Stimulated activated CD4-positive, alpha-beta T cell treated with anti-CD3 and anti-CD28 coated beads, Interleukin-4, amount 100 ng/mL, for 48 hours (primary cell): ENCODE measurements at regions not wholly inside any gene's neighbourhood (a gene's known extent, or its start where the extent isn't known, plus 50 kb on each side); places are given as distances from the start of the nearest gene placed in this dataset.
"Not testable (repeated sequence)": the region's sequence is repeated elsewhere in the genome, so short reads cannot be mapped to it uniquely, and the experiment has no call there.

Experiments used
- DNase-seq, 2 donors: peaks; one replicate each; pipeline ENCODE4 v3.0.0-alpha.2; 2020; ENCODE audit warnings: low read depth in 2 of 2

DNA sequence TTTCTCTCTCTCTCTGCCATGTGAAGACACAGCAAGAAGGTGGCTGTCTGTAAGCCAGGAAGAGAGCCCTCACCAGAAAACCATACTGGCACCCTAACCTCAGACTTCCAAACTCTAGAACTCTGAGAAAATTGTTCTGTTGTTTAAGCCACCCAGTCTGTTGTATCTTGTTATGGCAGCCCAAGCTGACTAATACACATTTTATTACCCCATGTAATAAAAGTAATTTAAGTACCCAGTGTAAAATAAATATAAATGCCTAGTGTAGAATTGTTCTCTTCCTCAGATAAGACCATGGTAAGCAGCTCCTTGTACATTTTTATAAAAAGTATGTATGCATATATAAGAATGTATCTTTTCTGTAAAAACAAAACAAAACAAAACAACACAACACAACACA, 119.7 kb downstream of the DTL start:
- no peak for DNase-seq

GRCh38 chr1:212157252-212157651, 121.7 kb downstream of the DTL start:
- DNase-seq, result no peak

DNA sequence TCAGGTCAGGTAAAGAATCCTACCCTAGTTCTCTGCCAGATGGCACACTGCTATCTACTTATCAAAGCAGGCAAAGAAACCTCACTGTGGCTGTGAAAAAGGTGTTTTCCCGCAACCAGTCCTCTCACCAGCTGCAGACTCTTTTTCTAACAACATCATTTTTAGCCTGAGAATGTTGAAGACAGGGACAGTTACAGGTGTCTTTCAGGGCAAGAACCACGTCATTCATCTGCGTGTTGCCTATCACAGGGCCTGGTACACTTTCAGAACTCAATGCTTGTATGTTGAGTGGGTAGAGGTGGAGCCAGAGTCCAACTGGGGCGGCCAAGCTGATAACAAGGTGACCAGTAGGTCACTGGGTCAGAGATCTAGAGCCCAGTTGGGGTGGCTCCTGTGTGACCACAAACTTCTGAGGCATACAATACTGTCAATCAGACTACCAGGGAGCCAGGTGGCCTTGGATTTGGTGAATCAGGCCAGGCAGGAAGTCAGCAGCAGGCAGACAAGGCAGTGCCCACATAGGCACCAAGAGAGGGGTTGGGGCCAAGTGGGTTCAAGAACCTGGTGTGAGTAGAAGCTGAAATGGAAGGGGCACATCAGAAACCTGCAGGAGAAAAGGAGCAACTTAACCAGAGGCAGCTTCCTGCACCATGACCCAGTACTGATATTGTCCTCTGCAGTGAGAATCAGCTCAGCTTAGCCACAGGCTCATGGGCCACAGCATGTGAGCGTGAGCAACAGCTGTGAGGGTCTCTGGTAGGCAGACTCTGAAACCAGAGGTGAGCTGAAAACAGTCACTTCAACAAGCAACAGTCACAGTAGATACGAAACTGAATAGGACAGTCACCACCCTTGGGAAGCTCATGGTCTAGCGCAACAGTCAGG, 123.6 kb downstream of the DTL start:
- DNase-seq, result no peak

DNA sequence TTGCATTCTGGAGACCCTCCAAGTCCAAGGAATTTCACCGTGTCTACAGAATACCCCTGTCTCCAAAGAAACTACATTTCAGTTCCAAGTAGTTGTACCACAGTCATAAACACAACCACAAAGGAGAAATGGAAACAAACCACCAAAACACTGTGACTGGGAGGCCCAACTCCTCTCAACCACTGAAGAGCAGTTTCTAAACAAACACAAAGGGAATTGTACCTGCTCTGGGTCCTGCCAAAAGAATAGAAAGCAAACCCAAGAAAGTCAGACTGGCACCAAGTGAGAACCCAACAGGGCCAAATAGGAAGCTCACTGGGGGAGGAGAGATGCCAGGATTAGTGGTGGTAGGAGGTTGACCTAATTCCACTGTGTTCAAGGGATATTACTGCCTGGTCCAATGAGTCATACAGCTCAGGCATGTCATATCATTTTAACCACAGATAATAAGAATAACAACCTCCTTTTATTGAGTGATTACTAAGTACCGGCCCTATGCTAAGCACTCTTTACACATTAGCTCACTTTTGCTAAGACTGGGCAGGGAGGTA, 123.9 kb upstream of the PPP2R5A start:
- no peak for DNase-seq

GRCh38 chr1:212162635-212163034, 122.6 kb upstream of the PPP2R5A start:
- DNase-seq, result no peak

DNA sequence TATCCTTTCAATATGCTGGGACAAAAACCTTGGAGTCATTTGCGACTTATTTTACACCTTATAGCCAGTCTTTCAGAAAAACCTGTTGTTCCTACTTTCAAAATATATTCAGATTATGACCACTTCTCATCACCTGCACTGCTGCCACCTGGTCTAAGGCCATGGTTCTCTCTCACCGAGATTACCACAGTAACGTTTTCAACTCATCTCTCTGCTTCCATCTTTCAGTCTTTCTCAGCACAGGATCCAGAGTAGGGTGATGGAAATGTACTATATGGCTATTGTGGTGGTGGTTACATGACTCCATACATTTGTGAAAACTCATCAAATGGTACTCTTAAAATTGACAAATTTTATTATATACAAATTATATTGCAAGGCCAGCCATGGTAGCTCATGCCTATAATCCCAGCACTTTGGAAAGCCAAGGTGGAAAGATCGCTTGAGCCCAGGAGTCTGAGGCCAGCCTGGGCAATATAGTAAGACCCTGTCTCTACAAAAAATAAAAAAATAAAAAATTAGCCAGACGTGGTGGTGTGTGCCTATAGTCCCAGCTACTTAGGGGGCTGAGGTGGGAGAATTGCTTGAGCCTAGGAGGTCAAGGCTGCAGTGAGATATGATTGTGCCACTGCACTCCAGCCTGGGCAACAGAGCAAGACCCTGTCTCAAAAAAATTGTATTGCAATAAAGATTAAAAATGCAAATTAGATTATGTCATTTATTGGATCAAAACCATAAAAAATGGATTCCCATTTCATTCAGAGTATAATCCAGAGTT, 120.9 kb upstream of the PPP2R5A start:
- no peak for DNase-seq

- DNase-seq, result no peak
Measured at GRCh38 chr1:212166244-212166643, 119.0 kb upstream of the PPP2R5A start.

DNA sequence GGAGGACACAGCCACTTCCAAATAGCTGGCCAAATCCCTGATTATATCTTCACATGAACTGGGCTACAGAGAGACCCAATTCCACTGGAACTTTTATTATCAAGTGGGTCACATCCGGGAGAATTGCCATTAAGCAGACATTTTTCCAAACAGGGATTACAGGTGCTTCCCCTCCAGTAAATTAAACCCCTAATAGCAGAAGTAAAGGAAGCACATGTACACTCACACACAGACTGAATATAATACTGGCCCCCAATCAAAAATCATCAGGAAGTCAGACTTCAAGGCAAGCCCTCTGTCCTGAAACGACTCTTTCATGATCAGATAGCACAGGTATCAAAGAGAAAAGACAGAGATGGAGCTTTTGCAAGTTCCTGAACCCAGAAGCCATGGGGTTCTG, 118.6 kb upstream of the PPP2R5A start:
- no peak for DNase-seq

- no peak for DNase-seq
Measured at GRCh38 chr1:212167098-212167497, 118.1 kb upstream of the PPP2R5A start.

DNA sequence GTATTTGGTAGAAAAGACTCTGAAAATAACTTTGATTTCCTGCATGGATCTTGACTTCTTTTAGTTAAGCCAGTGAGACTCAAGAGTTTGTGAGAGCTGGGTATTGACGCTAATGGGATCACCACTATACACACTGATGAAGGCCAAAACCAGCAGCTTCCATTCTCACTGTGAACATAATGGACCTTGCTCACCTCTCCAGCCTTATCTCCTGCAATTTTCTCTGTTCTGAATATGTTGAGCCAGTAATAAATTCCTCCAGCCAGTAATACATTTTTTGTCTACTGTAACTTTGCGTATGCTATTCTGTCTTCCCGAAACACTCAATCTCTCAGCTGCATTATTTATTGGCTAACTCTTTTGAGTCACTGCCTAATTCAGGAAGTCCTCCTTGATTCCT, 111.6 kb upstream of the PPP2R5A start:
- DNase-seq, result no peak

- DNase-seq, result not testable (repeated sequence)
Measured at GRCh38 chr1:212174295-212174694, 110.9 kb upstream of the PPP2R5A start.

DNA sequence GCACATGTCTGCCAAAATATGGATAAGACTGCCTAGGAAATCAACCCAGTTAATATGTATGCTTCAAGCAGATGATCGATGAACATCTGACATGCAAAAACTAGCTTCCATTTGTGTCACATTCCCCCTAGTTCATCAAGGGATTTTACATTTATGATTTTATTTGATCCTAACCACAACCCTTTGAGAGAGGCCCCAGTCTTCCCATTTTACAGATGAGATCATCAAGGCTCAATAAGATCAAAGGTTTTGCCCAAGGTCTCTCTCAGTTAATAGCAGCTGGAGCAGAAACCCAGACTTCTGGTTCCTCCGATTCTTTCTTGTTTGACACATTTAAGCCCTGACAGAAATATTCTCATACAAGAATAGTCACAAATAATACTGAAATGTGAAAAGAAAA, 107.7 kb upstream of the PPP2R5A start:
- DNase-seq, result no peak

DNA sequence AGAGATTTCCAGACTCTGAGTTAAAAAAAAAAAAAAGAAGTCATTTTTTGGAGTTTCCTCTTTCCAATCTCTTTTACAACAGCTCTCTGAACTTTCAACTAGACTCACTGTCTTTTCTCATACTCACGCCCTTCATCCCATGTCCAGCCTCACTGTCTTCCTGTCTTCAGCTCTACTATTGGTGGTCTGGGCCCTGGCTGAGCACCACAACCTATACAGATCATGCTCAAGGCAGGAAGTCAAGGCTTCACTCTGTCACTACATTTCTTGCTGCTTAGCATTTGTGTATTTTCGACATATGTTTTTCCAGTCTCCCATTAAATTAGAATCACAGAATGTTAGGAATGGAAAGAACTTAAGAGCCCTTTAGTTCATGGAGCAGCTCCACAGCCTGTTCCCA, 106.4 kb upstream of the PPP2R5A start:
- DNase-seq, result no peak

DNA sequence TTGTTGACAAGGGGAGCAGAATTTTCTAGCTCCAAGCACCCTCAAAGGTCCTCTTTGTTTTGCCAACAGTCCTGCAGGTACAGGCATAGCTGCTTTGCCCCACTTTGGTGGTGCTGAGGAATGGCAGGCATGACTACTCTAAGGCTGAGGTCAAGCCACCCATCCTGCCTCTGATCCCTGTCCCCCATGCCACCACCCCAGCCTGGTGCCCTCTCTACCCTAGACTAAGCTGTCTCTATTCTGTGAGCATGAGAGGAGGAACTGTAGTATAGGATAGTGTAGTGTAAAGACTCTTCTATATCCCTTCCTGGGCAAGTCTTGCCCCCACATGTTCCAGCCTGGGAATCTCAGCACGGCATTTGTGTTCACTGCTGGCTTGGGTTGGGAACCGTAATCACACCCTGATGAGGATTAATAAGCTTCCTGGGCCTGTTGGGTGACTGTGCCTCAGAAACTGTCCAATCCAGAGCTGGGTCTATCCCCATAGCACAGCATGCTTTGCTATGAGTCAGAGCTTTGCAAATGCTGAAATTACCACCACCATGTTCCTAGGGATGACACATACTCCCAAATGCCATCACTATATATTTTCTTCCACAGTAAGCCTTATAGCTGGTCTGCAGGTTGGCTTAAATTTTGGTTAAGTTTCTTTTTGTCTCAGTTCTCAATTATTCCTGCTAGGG, 105.7 kb upstream of the PPP2R5A start:
- DNase-seq, result no peak

DNA sequence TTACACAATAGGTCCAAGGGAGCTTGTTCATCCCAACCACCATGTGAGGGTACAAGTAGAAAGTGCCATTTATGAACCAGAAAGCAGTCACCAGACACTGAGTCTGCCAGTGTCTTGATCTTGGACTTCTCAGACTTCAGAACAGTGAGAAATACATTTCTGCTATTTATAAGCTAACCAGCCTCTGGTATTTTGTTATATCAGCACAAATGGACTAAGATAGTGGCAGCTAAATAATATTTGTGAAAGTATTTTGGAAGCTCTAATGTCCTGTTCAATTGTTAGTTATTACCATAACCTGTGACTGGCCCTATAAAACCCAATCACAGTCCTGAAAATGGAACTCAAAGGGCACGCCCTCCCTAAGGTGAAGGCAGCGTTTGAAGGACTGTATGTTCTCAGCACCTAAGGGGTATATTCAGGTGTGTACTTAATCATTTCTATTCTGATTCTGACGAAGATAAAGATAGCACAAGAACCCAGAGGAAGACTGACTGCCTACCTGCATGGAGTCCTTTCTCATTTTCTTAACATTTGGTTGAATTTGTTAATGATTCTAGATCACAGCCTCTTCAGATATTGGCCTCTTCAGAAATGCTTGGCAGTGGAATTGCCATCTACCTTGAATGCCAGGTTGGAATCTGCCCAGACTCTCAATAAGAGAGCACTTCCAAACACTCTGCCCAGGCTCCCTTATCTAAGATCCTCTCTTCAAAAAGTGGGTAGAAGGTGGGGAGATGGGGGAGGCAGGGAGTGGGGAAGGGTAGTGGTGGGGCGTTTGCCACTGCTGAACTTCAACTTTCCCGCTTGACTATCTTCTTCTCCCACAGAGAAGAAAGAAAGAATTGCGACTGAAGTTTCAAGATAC, 104.0 kb upstream of the PPP2R5A start:
- DNase-seq, result no peak

- no peak for DNase-seq
Measured at GRCh38 chr1:212182171-212182570, 103.0 kb upstream of the PPP2R5A start.

DNA sequence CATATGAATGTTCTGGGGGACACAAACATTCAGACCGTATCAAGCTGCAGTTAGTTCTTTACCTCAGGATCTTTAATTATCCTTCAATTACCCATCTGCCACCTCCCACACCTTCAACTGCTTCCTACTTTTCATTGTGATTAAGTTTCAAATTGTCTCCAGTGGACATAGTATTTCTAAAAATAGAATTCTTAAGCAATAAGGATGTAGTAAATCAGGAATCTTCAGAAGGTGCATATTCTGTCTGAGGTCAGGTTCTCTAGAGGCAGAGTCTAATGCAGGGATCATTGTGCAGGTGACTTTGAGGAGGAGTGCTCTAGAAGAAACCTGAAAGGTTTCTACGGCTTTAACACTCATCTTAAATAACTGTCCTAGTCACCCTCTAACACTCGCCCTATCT, 102.6 kb upstream of the PPP2R5A start:
- no peak for DNase-seq

DNA sequence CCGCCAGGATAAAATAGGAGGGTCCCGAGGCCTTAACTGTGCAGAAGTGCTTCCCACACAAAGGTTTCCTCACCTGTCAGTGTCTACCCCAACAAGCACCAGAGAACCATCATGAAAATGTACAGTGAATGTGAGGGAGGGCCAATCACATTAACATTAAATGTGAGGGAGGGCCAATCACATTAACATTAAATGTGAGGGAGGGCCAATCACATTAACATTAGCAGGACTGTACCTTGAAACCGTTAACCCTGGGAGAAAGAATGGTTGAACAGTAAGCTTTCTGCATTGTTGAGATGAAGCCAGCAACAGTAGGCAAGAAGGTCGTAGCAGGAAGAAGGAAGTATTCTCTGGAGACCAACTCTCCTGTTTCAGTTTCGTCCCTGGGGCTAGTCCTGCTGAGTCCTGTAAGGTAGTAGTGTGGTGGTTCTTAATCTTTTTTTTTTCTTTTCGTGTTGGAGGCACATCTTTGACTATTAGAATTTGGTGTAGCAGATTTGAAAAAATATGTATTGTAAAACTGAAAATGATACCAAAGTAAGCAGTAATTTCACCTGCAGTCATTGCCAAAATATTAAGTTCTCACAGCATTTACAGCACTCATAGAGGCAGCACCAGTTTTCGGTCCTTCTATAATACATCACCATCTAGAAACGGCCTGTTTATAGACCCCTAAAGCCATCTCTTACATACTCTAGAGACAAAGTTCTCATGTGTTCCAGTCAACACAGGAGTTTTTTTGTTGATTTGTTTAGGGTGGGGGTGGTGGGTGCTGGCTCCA, 98.6 kb upstream of the PPP2R5A start:
- no peak for DNase-seq

DNA sequence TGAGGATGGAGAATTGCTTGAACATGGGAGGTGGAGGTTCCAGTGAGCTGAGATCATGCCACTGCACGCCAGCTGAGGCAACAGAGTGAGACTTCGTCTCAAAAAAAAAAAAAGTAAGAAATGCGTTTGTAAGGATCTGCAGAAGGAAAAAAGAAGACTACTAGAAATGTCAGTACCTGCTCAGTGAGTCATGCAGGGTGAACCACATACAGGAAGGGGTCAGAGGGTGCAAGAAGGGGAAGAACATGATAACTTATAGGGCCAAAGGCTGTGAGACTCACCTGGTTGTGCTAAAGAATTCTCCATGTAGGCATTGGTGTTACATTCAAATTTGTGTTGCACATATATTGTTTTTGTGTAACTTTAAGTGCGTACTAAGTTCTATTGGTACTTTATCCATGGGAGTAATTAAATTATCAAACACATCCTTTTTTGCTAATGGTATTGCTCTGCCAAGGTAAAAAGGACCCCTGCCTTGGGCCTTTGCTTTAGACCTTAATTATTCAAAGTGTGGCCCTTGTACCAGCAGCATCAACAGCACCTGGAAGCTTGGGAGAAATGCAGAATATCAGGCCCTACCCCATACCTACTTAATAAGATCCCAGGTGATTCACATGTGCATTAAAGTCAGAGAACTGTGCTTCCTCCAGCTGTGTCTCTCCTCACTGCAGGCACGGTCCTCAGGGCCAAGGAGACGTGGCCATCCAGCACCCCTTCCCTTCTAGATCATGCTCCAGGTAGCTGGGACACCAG, 96.4 kb upstream of the PPP2R5A start:
- no peak for DNase-seq

GRCh38 chr1:212189352-212189738, 95.9 kb upstream of the PPP2R5A start:
- DNase-seq, result no peak
